Panc1 (cell line): ENCODE measurements at regions not wholly inside any gene's neighbourhood (a gene's known extent, or its start where the extent isn't known, plus 50 kb on each side); places are given as distances from the start of the nearest gene placed in this dataset.

Experiments
- ATAC-seq: fragments of 200-7000 bp; cut with Tn5 transposase; 2 replicates; pipeline ENCODE4 v1.9.1; 2020; ENCODE audit warnings: mild to moderate bottlenecking, moderate library complexity
- BruUV-seq: library from RNA; stranded (reverse); fragments of 400-500 nt; replicated peaks from 2 replicates; lab custom pipeline; 2021; lab: Mats Ljungman, UMichigan
- CTCF ChIA-PET: fragments of 300-600 bp; sonication (Branson Sonifier 250); formaldehyde crosslinking; loops from one replicate; lab custom pipeline; 2022; ENCODE audit warnings: antibody characterized with exemption; lab: Charles Lee
- POLR2A ChIA-PET: fragments of 300-600 bp; sonication (Branson Sonifier 250); formaldehyde crosslinking; loops from one replicate; lab custom pipeline; 2022; ENCODE audit warnings: antibody characterized with exemption; lab: Charles Lee
- DNase-seq: peaks from one replicate; pipeline ENCODE4 v3.0.0-alpha.2; 2010; ENCODE audit warnings: low read depth, low spot score
- H3K27ac ChIP-seq: 2 replicates; pipeline ENCODE4 v1.5.1; 2011; ENCODE audit warnings: mild to moderate bottlenecking, low read length, inconsistent platforms
- H3K27me3 ChIP-seq: fragments of 200-500 bp; sonication (Bioruptor generic); 2 replicates; pipeline ENCODE4 v1.6.0; 2014; ENCODE audit warnings: low read length, inconsistent platforms; ENCODE audit not compliant: control insufficient read depth, insufficient read depth
- H3K36me3 ChIP-seq: fragments of 200-500 bp; sonication (Bioruptor generic); 2 replicates; pipeline ENCODE4 v1.5.1; 2014; ENCODE audit warnings: inconsistent platforms, mild to moderate bottlenecking, low read length, moderate library complexity; ENCODE audit not compliant: control insufficient read depth, insufficient read depth
- H3K4me1 ChIP-seq: 2 replicates; pipeline ENCODE4 v1.5.1; 2011; ENCODE audit warnings: inconsistent platforms, mild to moderate bottlenecking, low read length, moderate library complexity; ENCODE audit not compliant: control insufficient read depth, insufficient read depth
- H3K4me3 ChIP-seq, 2 experiments: 2 replicates each; pipeline ENCODE4 v1.5.1; 2011 to 2012; ENCODE audit warnings: low read depth in 2 of 2, low read length in 2 of 2, mild to moderate bottlenecking in 2 of 2, inconsistent platforms in 1 of 2, moderate library complexity in 1 of 2
- H3K9me3 ChIP-seq: fragments of 200-500 bp; sonication (Bioruptor generic); 2 replicates; pipeline ENCODE4 v1.5.1; 2014; ENCODE audit warnings: low read depth, mild to moderate bottlenecking, inconsistent platforms, low read length, moderate library complexity; ENCODE audit not compliant: control insufficient read depth, insufficient read depth
- CTCF ChIP-seq: fragments of 450-650 bp; IDR thresholded peaks from 2 replicates; pipeline ENCODE4 v1.5.1; 2017; ENCODE audit warnings: mild to moderate bottlenecking
- POLR2AphosphoS5 ChIP-seq: IDR thresholded peaks from 2 replicates; pipeline ENCODE4 v1.6.1; 2012; ENCODE audit warnings: mild to moderate bottlenecking, low read depth, low read length, moderate library complexity
- REST ChIP-seq, 2 experiments: IDR thresholded peaks; 2 replicates each; pipeline ENCODE4 v1.6.1; 2011 to 2012; ENCODE audit warnings: low read depth in 2 of 2, control low read depth in 1 of 2, low read length in 1 of 2, mild to moderate bottlenecking in 1 of 2, moderate library complexity in 1 of 2; ENCODE audit not compliant: insufficient read depth in 1 of 2
- SIN3A ChIP-seq: IDR thresholded peaks from 2 replicates; pipeline ENCODE4 v1.6.1; 2012; ENCODE audit warnings: low read depth, mild to moderate bottlenecking, low read length, moderate library complexity, borderline replicate concordance; ENCODE audit not compliant: insufficient read depth
- TCF7L2 ChIP-seq: IDR thresholded peaks from 2 replicates; pipeline ENCODE4 v1.6.1; 2011; ENCODE audit warnings: mild to moderate bottlenecking, low read depth, low read length, inconsistent platforms
- in situ Hi-C: cut with HindIII; loops from 2 replicates; pipeline ENCODE4 v1.10.0; 2016; ENCODE audit warnings: low sequenced_read_pairs, low pct_unique_long_range_greater_than_20kb
- intact Hi-C: fragments of 100-400 bp; cut with micrococcal nuclease; formaldehyde crosslinking; loops from one replicate; pipeline ENCODE4 v1.10.0; 2022; ENCODE audit not compliant: unreplicated experiment

- CTCF ChIA-PET, result no interaction called here
- Histone ChIP-seq H3K9me3 (no peaks in the 10 kb centered on the region), H3K27me3 (no peaks in the 10 kb centered on the region), H3K4me3 (no peak overlapping the region), H3K4me1 (no peaks in the 10 kb centered on the region), H3K36me3 (no peaks in the 10 kb centered on the region), H3K27ac (no peak overlapping the region)
- POLR2A ChIA-PET, result no interaction called here
- ATAC-seq, result no peak
- no peak for DNase-seq
- intact Hi-C loops (no loop called here), in situ Hi-C loops (no loop called here)
- BruUV-seq, result no TSS peak
- TF ChIP-seq POLR2AphosphoS5, result no peak
- TF ChIP-seq CTCF, result no peak
- no peak for TF ChIP-seq SIN3A
- TF ChIP-seq TCF7L2, result no peak
- no peak for TF ChIP-seq REST (IDR thresholded peaks at IDR 0.05; ENCODE audit: insufficient read depth in 1 of 2, low read depth in 2 of 2, low read length in 1 of 2)
These were observed 240.2 kb upstream of the IL12A start for GRCh38 chr3:159748425-159748824.

- POLR2A ChIA-PET, result no interaction called here
- CTCF ChIA-PET, result no interaction called here
These were observed 239.2 kb upstream of the IL12A start for GRCh38 chr3:159749406-159749805.

GRCh38 chr3:159751146-159751545 lies 237.5 kb upstream of the IL12A start:
- H3K4me3 ChIP-seq, result no peak overlapping the region
- H3K27me3 ChIP-seq, result no peaks in the 10 kb centered on the region
- in situ Hi-C loops, result no loop called here
- no peaks in the 10 kb centered on the region for H3K4me1 ChIP-seq
- H3K9me3 ChIP-seq, result no peaks in the 10 kb centered on the region
- no peak overlapping the region for H3K27ac ChIP-seq
- POLR2A ChIA-PET, result no interaction called here
- no peak for DNase-seq
- intact Hi-C loops, result no loop called here
- no peaks in the 10 kb centered on the region for H3K36me3 ChIP-seq
- no peak for TF ChIP-seq POLR2AphosphoS5
- ATAC-seq, result no peak
- CTCF ChIA-PET, result no interaction called here
- BruUV-seq, result no TSS peak

More at GRCh38 chr3:159749406-159749805, 239.2 kb upstream of the IL12A start:
- intact Hi-C loops, result no loop called here
- Histone ChIP-seq H3K27ac (no peak overlapping the region), H3K4me1 (no peaks in the 10 kb centered on the region), H3K4me3 (no peak overlapping the region), H3K9me3 (no peaks in the 10 kb centered on the region), H3K27me3 (no peaks in the 10 kb centered on the region), H3K36me3 (no peaks in the 10 kb centered on the region)
- BruUV-seq, result no TSS peak
- ATAC-seq (no peak), DNase-seq (no peak)
- in situ Hi-C loops, result no loop called here
- no peak for TF ChIP-seq POLR2AphosphoS5
